Smooth muscle cell (in vitro differentiated cells): ENCODE measurements at regions not wholly inside any gene's neighbourhood (a gene's known extent, or its start where the extent isn't known, plus 50 kb on each side); places are given as distances from the start of the nearest gene placed in this dataset.

Source experiments
- DNase-seq: peaks from one replicate; lab custom pipeline; 2025; ENCODE audit not compliant: unreplicated experiment; lab: John Stamatoyannopoulos, UW
- H2AFZ ChIP-seq: fragments of 200-600 bp; sonication (generic); 2 replicates; pipeline ENCODE4 v1.6.0; 2016; ENCODE audit warnings: antibody characterized with exemption, low read depth, mild to moderate bottlenecking
- H3F3A ChIP-seq: fragments of 200-600 bp; sonication (generic); 2 replicates; pipeline ENCODE4 v1.6.0; 2017; ENCODE audit warnings: antibody characterized with exemption, low read depth
- H3K27ac ChIP-seq: fragments of 200-600 bp; sonication (generic); 2 replicates; pipeline ENCODE4 v1.5.1; 2016; ENCODE audit warnings: low read depth, mild to moderate bottlenecking
- H3K27me3 ChIP-seq: fragments of 200-600 bp; sonication (generic); 2 replicates; pipeline ENCODE4 v1.6.1; 2016; ENCODE audit warnings: low read depth, mild to moderate bottlenecking
- H3K36me3 ChIP-seq: fragments of 200-600 bp; sonication (generic); 2 replicates; pipeline ENCODE4 v1.5.1; 2016; ENCODE audit warnings: low read depth
- H3K4me1 ChIP-seq: fragments of 200-600 bp; sonication (generic); 2 replicates; pipeline ENCODE4 v1.5.1; 2016; ENCODE audit warnings: low read depth
- H3K4me2 ChIP-seq: fragments of 200-600 bp; sonication (generic); 2 replicates; pipeline ENCODE4 v1.6.0; 2016; ENCODE audit warnings: mild to moderate bottlenecking
- H3K4me3 ChIP-seq: fragments of 200-600 bp; sonication (generic); 2 replicates; pipeline ENCODE4 v1.5.1; 2016; ENCODE audit warnings: mild to moderate bottlenecking
- H3K79me2 ChIP-seq: fragments of 200-600 bp; sonication (generic); 2 replicates; pipeline ENCODE4 v1.6.0; 2016; ENCODE audit warnings: low read depth, mild to moderate bottlenecking
- H3K9ac ChIP-seq: fragments of 200-600 bp; sonication (generic); 2 replicates; pipeline ENCODE4 v1.6.0; 2016; ENCODE audit warnings: low read depth
- H3K9me3 ChIP-seq: fragments of 200-600 bp; sonication (generic); replicated peaks from 2 replicates; pipeline ENCODE4 v1.5.1; 2016; ENCODE audit warnings: low read depth
- H4K20me1 ChIP-seq: fragments of 200-600 bp; sonication (generic); 2 replicates; pipeline ENCODE4 v1.6.0; 2016; ENCODE audit warnings: low read depth
- CTCF ChIP-seq: fragments of 200-600 bp; sonication (generic); IDR thresholded peaks from 2 replicates; pipeline ENCODE4 v1.5.1; 2017; ENCODE audit warnings: borderline replicate concordance, mild to moderate bottlenecking, antibody characterized with exemption; ENCODE audit not compliant: insufficient read depth, poor library complexity, severe bottlenecking
- WGBS: methylation state at CpG from one replicate; pipeline ENCODE4 v1.1.7; 2016; ENCODE audit warnings: low lambda C conversion rate; 5-methylcytosine and 5-hydroxymethylcytosine counted together

GRCh38 chr5:96527768-96528661 is 95.0 kb upstream of the PCSK1 start:
- Histone ChIP-seq H3F3A (no peaks in the 10 kb centered on the region), H3K27ac (no peak overlapping the region)
- 92% methylated on average over 1 of the region's 1 CpG for WGBS

GRCh38 chr5:96528826-96529474 is 95.9 kb upstream of the PCSK1 start:
- Histone ChIP-seq H3K79me2 (no peaks in the 10 kb centered on the region), H2AFZ (no peak overlapping the region), H3K36me3 (no peaks in the 10 kb centered on the region), H3K27ac (no peak overlapping the region), H3K4me2 (no peak overlapping the region), H3K9ac (no peak overlapping the region), H3F3A (no peaks in the 10 kb centered on the region), H4K20me1 (no peaks in the 10 kb centered on the region), H3K27me3 (peaks cover 4% of the 10 kb centered on the region), H3K9me3 (no peaks in the 10 kb centered on the region), H3K4me1 (no peaks in the 10 kb centered on the region), H3K4me3 (no peak overlapping the region)
- DNase-seq: no peak
- TF ChIP-seq CTCF: no peak
- 69% methylated on average over 4 of the region's 4 CpGs for WGBS

More at GRCh38 chr5:96527768-96528661, 95.0 kb upstream of the PCSK1 start:
- TF ChIP-seq CTCF: no peak
- Histone ChIP-seq H3K79me2 (no peaks in the 10 kb centered on the region), H4K20me1 (no peaks in the 10 kb centered on the region), H2AFZ (no peak overlapping the region), H3K9me3 (no peaks in the 10 kb centered on the region), H3K4me1 (no peaks in the 10 kb centered on the region), H3K4me3 (no peak overlapping the region), H3K27me3 (peaks cover 4% of the 10 kb centered on the region), H3K9ac (no peak overlapping the region), H3K36me3 (no peaks in the 10 kb centered on the region), H3K4me2 (no peak overlapping the region)
- DNase-seq: no peak

DNA sequence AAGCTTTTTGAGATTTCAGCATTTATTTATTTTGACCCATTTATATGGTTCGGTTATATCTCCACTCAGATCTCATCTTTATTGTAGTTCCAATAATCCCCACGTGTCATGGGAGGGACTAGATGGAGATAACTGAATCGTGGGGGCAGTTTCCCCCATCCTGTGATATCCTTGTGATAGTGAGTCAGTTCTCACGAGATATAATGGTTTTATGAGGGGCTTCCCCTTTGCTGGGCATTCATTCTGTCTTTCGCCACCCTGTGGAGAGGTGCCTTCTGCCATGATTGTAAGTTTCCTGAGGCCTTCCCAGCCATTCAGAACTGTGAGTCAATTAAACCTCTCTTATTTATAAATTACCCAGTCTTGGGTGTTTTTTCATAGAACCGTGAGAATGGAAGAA is 96.5 kb upstream of the PCSK1 start:
- no peak for TF ChIP-seq CTCF
- H3K4me3 ChIP-seq: no peak overlapping the region
- H3K9ac ChIP-seq: no peak overlapping the region
- peaks cover 4% of the 10 kb centered on the region for H3K27me3 ChIP-seq
- H3K4me1 ChIP-seq: no peaks in the 10 kb centered on the region
- H3K36me3 ChIP-seq: no peaks in the 10 kb centered on the region
- no peaks in the 10 kb centered on the region for H3K9me3 ChIP-seq
- no peak overlapping the region for H3K27ac ChIP-seq
- H4K20me1 ChIP-seq: no peaks in the 10 kb centered on the region
- WGBS: 71% methylated on average over 6 of the region's 6 CpGs
- H3K4me2 ChIP-seq: no peak overlapping the region
- H3F3A ChIP-seq: no peaks in the 10 kb centered on the region
- H3K79me2 ChIP-seq: no peaks in the 10 kb centered on the region
- no peak for DNase-seq
- H2AFZ ChIP-seq: no peak overlapping the region
